GM23338 (cell line): ENCODE measurements at regions not wholly inside any gene's neighbourhood (a gene's known extent, or its start where the extent isn't known, plus 50 kb on each side); places are given as distances from the start of the nearest gene placed in this dataset.

Experiments
- ATAC-seq: fragments of 200-7000 bp; cut with Tn5 transposase; 3 replicates; pipeline ENCODE4 v1.9.1; 2020
- DNase-seq: peaks from one replicate; pipeline ENCODE4 v3.0.0-alpha.2; 2015; ENCODE audit warnings: low spot score
- H2AFZ ChIP-seq: fragments of 200-600 bp; sonication (generic); 2 replicates; pipeline ENCODE4 v1.8.0; 2016; ENCODE audit warnings: antibody characterized with exemption, mild to moderate bottlenecking, moderate library complexity
- H3F3A ChIP-seq: fragments of 200-600 bp; sonication (generic); replicated peaks from 2 replicates; pipeline ENCODE4 v1.8.0; 2017; ENCODE audit warnings: antibody characterized with exemption, mixed run types, low read depth
- H3K27ac ChIP-seq: fragments of 200-600 bp; sonication (generic); 2 replicates; pipeline ENCODE4 v1.6.1; 2016; ENCODE audit warnings: low read depth
- H3K27me3 ChIP-seq: fragments of 200-600 bp; sonication (generic); 2 replicates; pipeline ENCODE4 v1.8.0; 2016; ENCODE audit warnings: mild to moderate bottlenecking, mixed run types, moderate library complexity; ENCODE audit not compliant: insufficient read depth
- H3K36me3 ChIP-seq: fragments of 200-600 bp; sonication (generic); 2 replicates; pipeline ENCODE4 v1.8.0; 2016; ENCODE audit warnings: mild to moderate bottlenecking; ENCODE audit not compliant: insufficient read depth
- H3K4me1 ChIP-seq: fragments of 200-600 bp; sonication (generic); 2 replicates; pipeline ENCODE4 v1.8.0; 2016; ENCODE audit warnings: mild to moderate bottlenecking, moderate library complexity; ENCODE audit not compliant: insufficient read depth
- H3K4me2 ChIP-seq: fragments of 200-600 bp; sonication (generic); 2 replicates; pipeline ENCODE4 v1.7.1; 2017; ENCODE audit warnings: mixed run types
- H3K4me3 ChIP-seq: fragments of 200-600 bp; sonication (generic); 2 replicates; pipeline ENCODE4 v1.6.1; 2016; ENCODE audit warnings: mixed run types
- H3K79me2 ChIP-seq: fragments of 200-600 bp; sonication (generic); replicated peaks from 2 replicates; pipeline ENCODE4 v1.8.0; 2017; ENCODE audit warnings: mild to moderate bottlenecking; ENCODE audit not compliant: insufficient read depth
- H3K9me2 ChIP-seq: fragments of 200-600 bp; sonication (generic); 2 replicates; pipeline ENCODE4 v1.8.0; 2017; ENCODE audit not compliant: insufficient read depth
- H4K20me1 ChIP-seq: fragments of 200-600 bp; sonication (generic); replicated peaks from 2 replicates; pipeline ENCODE4 v1.8.0; 2017; ENCODE audit warnings: mild to moderate bottlenecking; ENCODE audit not compliant: insufficient read depth
- H3K27ac Mint-ChIP-seq: 2 replicates; pipeline ENCODE4 v1.8.0; 2020; ENCODE audit warnings: inconsistent platforms, mild to moderate bottlenecking, moderate library complexity, mixed read lengths
- H3K27me3 Mint-ChIP-seq: 3 replicates; pipeline ENCODE4 v1.8.0; 2022; ENCODE audit warnings: low read depth, mild to moderate bottlenecking, moderate library complexity, mixed read lengths, inconsistent platforms; ENCODE audit not compliant: insufficient read depth, poor library complexity
- H3K36me3 Mint-ChIP-seq: 3 replicates; pipeline ENCODE4 v1.8.0; 2021; ENCODE audit warnings: low read depth, mild to moderate bottlenecking, inconsistent platforms, moderate library complexity, mixed read lengths
- H3K4me1 Mint-ChIP-seq: 3 replicates; pipeline ENCODE4 v1.8.0; 2020; ENCODE audit warnings: mild to moderate bottlenecking, inconsistent platforms, mixed read lengths
- H3K4me3 Mint-ChIP-seq: 3 replicates; pipeline ENCODE4 v1.8.0; 2021; ENCODE audit warnings: moderate library complexity, mild to moderate bottlenecking, inconsistent platforms, mixed read lengths
- H3K9me3 Mint-ChIP-seq: 3 replicates; pipeline ENCODE4 v1.8.0; 2020; ENCODE audit warnings: moderate library complexity, mild to moderate bottlenecking, inconsistent platforms, mixed read lengths
- CREB1 ChIP-seq: fragments of 250-450 bp; sonication (Bioruptor Pico); IDR thresholded peaks from 2 replicates; pipeline ENCODE4 v1.5.0; 2020; ENCODE audit warnings: low read depth, mild to moderate bottlenecking, moderate library complexity
- ETS1 ChIP-seq: IDR thresholded peaks from 2 replicates; pipeline ENCODE4 v1.6.1; 2016; ENCODE audit warnings: antibody characterized with exemption
- EZH2 ChIP-seq: fragments of 200-600 bp; sonication (generic); IDR thresholded peaks from one replicate; pipeline ENCODE4 v1.8.0; 2017; ENCODE audit warnings: antibody characterized with exemption, mild to moderate bottlenecking, low read depth; ENCODE audit not compliant: unreplicated experiment
- EZH2phosphoT487 ChIP-seq: fragments of 200-600 bp; sonication (generic); IDR thresholded peaks from one replicate; pipeline ENCODE4 v1.8.1; 2018; ENCODE audit warnings: antibody characterized with exemption; ENCODE audit not compliant: unreplicated experiment
- JUNB ChIP-seq: IDR thresholded peaks from one replicate; pipeline ENCODE4 v1.6.1; 2016; ENCODE audit warnings: antibody characterized with exemption; ENCODE audit not compliant: unreplicated experiment
- POLR2AphosphoS5 ChIP-seq: IDR thresholded peaks from 2 replicates; pipeline ENCODE4 v1.6.1; 2016; ENCODE audit warnings: antibody characterized with exemption, low read depth
- STAT1 ChIP-seq: IDR thresholded peaks from one replicate; pipeline ENCODE4 v1.6.1; 2016; ENCODE audit warnings: antibody characterized with exemption; ENCODE audit not compliant: unreplicated experiment
- ZNF114 ChIP-seq: fragments of 250-450 bp; sonication (Bioruptor Pico); IDR thresholded peaks from 2 replicates; pipeline ENCODE4 v1.5.0; 2020; ENCODE audit warnings: mild to moderate bottlenecking, moderate library complexity
- ZNF331 ChIP-seq: fragments of 250-450 bp; sonication (Bioruptor Pico); IDR thresholded peaks from 2 replicates; pipeline ENCODE4 v1.5.0; 2020; ENCODE audit warnings: low read depth, mild to moderate bottlenecking, moderate library complexity
- TF ChIP-seq, protein P1 (sequence below), 2 experiments: fragments of 200-600 bp in 1 of 2; sonication (generic) in 1 of 2; conservative IDR thresholded peaks; 2 replicates each; pipeline versions ENCODE4 v1.5.1 to v1.6.1; 2016 to 2017; ENCODE audit warnings: antibody characterized with exemption in 2 of 2, low read depth in 2 of 2, mild to moderate bottlenecking in 2 of 2, moderate library complexity in 1 of 2
- TF ChIP-seq, protein P2 (sequence below): IDR thresholded peaks from one replicate; pipeline ENCODE4 v1.6.1; 2018; ENCODE audit warnings: antibody characterized with exemption; ENCODE audit not compliant: unreplicated experiment

DNA sequence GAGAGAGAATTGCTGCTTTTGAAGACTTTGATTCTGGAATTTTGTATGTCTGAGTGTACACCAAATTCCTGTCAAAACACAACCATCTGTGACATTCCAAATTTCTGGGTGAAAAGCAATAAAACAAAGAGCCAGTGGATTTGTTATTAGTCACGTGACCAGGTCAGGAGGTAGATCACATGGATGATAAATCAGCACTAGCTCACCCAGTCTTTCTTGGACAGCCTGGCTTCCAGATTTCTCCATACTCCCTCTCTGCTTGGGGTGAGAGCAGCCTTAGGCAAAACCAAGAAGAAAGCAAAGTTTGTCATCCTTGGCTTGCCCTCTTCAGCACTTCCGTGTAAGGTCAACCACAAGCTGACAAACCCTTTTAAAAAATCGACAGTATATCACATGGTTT lies 194.2 kb downstream of the CLCN4 start (continued):
- TF ChIP-seq, protein P1, sequence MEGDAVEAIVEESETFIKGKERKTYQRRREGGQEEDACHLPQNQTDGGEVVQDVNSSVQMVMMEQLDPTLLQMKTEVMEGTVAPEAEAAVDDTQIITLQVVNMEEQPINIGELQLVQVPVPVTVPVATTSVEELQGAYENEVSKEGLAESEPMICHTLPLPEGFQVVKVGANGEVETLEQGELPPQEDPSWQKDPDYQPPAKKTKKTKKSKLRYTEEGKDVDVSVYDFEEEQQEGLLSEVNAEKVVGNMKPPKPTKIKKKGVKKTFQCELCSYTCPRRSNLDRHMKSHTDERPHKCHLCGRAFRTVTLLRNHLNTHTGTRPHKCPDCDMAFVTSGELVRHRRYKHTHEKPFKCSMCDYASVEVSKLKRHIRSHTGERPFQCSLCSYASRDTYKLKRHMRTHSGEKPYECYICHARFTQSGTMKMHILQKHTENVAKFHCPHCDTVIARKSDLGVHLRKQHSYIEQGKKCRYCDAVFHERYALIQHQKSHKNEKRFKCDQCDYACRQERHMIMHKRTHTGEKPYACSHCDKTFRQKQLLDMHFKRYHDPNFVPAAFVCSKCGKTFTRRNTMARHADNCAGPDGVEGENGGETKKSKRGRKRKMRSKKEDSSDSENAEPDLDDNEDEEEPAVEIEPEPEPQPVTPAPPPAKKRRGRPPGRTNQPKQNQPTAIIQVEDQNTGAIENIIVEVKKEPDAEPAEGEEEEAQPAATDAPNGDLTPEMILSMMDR (conservative IDR thresholded peaks at IDR 0.05; ENCODE audit: low read depth in 2 of 2): no peak
- TF ChIP-seq CREB1 (CRISPR knock-in tag) (no peak), ZNF331 (CRISPR knock-in tag) (no peak), EZH2phosphoT487 (no peak), ETS1 (no peak), POLR2AphosphoS5 (no peak), ZNF114 (CRISPR knock-in tag) (no peak), JUNB (no peak)
- TF ChIP-seq, protein P2, sequence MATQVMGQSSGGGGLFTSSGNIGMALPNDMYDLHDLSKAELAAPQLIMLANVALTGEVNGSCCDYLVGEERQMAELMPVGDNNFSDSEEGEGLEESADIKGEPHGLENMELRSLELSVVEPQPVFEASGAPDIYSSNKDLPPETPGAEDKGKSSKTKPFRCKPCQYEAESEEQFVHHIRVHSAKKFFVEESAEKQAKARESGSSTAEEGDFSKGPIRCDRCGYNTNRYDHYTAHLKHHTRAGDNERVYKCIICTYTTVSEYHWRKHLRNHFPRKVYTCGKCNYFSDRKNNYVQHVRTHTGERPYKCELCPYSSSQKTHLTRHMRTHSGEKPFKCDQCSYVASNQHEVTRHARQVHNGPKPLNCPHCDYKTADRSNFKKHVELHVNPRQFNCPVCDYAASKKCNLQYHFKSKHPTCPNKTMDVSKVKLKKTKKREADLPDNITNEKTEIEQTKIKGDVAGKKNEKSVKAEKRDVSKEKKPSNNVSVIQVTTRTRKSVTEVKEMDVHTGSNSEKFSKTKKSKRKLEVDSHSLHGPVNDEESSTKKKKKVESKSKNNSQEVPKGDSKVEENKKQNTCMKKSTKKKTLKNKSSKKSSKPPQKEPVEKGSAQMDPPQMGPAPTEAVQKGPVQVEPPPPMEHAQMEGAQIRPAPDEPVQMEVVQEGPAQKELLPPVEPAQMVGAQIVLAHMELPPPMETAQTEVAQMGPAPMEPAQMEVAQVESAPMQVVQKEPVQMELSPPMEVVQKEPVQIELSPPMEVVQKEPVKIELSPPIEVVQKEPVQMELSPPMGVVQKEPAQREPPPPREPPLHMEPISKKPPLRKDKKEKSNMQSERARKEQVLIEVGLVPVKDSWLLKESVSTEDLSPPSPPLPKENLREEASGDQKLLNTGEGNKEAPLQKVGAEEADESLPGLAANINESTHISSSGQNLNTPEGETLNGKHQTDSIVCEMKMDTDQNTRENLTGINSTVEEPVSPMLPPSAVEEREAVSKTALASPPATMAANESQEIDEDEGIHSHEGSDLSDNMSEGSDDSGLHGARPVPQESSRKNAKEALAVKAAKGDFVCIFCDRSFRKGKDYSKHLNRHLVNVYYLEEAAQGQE: no peak

- Mint-ChIP-seq H3K27me3 (no peaks in the 10 kb centered on the region), H3K9me3 (no peaks in the 10 kb centered on the region), H3K4me3 (no peak overlapping the region), H3K27ac (no peak overlapping the region), H3K4me1 (no peaks in the 10 kb centered on the region), H3K36me3 (no peaks in the 10 kb centered on the region)
- Histone ChIP-seq H3K4me1 (no peaks in the 10 kb centered on the region), H4K20me1 (no peaks in the 10 kb centered on the region), H3F3A (no peaks in the 10 kb centered on the region), H3K4me3 (no peak overlapping the region), H3K79me2 (no peaks in the 10 kb centered on the region), H3K36me3 (no peaks in the 10 kb centered on the region), H3K27ac (no peak overlapping the region), H3K27me3 (no peaks in the 10 kb centered on the region), H3K9me2 (no peaks in the 10 kb centered on the region), H3K4me2 (no peak overlapping the region), H2AFZ (no peak overlapping the region)
- no peak for TF ChIP-seq STAT1
- TF ChIP-seq JUNB: no peak
- no peak for TF ChIP-seq EZH2
- no peak for TF ChIP-seq ZNF114 (CRISPR knock-in tag)
- TF ChIP-seq POLR2AphosphoS5: no peak
- DNase-seq (no peak), ATAC-seq (no peak)
Measured at GRCh38 chrX:10352536-10352935, 195.8 kb downstream of the CLCN4 start.
